ENCODE measurements at regions not wholly inside any gene's neighbourhood (a gene's known extent, or its start where the extent isn't known, plus 50 kb on each side); places are given as distances from the start of the nearest gene placed in this dataset.
A peak's percentile ranks its signal among the peaks of the same experiment; 100 is the strongest.

DNA sequence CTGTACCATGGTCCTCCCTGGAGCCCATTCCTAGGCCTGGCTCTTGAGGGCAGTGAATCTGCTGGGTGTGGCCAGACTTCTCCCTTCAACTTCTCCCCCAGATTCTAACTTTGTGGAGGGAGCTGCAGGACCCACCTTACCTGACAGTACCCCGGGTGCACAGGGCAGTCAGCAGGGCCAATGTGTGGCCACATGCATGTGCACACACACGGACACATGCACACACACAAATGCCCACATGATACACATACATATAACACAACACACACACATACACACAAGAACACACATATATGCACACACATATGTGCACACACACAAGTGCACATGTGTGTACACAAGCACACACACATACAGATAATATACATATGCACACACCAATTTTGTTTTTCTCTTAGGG lies 300.0 kb upstream of the HS6ST1 start:
- Histone ChIP-seq H3K4me3 (no peak overlapping the region), H3K9me3 (replicated peaks in 1 of 11) (peaks cover 0 to 9% (median 0%) of the 10 kb centered on the region in 11 experiments; a peak in 4 of 22 replicates), H3K27ac (no peak overlapping the region), H3K27me3 (no peaks in the 10 kb centered on the region), H3K4me1 (peaks cover 4 to 12% (median 7%) of the 10 kb centered on the region in 10 experiments), H3K36me3 (no peaks in the 10 kb centered on the region), H3K4me2 (no peak overlapping the region), H3K9ac (no peak overlapping the region), H4K20me1 (no peaks in the 10 kb centered on the region)
- TF ChIP-seq Cebpa-rat (IDR thresholded peaks at IDR 0.05) = no peak

DNA sequence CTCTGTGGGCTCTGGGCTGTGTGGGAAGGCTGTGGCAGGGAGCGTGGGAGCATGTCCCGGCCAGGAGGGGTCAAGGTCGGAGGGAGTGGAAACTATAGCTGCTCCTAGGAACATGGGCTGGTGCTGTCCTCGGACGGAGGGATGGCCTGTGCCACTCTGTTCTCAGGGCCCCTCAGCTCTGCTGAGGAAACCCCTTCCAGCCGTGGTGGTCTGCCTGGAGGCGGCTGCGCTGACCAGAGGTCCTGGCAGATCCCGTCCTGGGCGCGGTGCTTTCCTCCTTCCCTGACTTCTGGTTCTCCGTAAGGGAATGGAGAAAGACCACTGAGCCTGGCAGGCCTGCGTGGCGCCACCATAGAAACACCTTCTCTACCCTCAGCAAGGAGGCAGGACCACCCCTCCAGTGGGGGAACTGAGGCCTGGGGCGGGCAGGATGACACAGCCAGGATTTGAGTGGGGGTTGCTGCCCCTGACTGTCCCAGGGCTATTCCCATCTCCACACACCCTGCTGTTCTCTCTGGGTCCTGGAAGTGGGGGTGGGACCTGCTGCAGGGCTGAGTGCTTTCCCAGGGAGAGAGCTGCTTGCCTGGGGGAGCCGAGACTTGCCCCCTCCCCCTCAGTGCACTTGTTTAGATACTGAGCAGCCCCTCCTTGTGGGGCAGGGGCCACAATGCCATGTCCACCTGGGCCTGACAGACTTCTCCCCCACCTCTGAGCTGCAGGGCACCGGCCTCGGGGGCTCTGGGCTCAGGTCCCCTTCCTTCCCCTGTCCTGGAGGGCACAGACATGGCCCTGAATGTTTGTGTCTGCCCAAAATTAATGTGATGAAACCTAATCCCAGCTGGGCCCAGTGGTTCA lies 301.0 kb upstream of the HS6ST1 start:
- no peak overlapping the region for H3K27ac ChIP-seq
- H3K4me3 ChIP-seq = no peak overlapping the region
- H3K27me3 ChIP-seq = no peaks in the 10 kb centered on the region
- H3K4me1 ChIP-seq = peaks cover 14 to 23% (median 18%) of the 10 kb centered on the region in 10 experiments
- H3K9me3 ChIP-seq (replicated peaks in 1 of 11) = no peaks in the 10 kb centered on the region; a peak in 1 of 22 replicates
- H4K20me1 ChIP-seq = no peaks in the 10 kb centered on the region
- no peaks in the 10 kb centered on the region for H3K36me3 ChIP-seq
- TF ChIP-seq Cebpa-rat (IDR thresholded peaks at IDR 0.05) = no peak
- H3K9ac ChIP-seq = no peak overlapping the region
- H3K4me2 ChIP-seq = no peak overlapping the region

DNA sequence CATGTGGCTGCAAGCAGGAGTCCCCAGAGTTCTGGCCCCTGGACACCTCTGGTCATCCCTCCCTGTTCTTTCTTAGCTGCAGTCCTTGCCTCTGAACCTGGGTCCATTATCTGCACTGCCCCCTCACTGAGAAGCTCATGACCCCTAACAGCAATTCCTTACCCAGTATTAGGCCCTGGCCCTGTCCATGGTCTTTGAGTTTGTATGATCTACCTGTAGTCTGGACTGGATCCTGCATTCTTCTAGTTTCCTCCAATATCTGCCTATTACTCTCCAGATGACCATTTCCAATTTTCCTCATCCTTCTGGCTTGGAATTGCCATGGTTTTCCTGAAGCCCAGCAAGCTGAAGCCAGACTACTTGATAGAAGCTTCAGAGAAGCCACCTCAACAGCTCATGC lies 302.4 kb upstream of the HS6ST1 start:
- Histone ChIP-seq H3K4me1 (peaks cover 14 to 26% (median 19%) of the 10 kb centered on the region in 10 experiments), H3K4me3 (no peak overlapping the region), H3K4me2 (no peak overlapping the region), H3K27ac (no peak overlapping the region), H3K9me3 (replicated peaks in 1 of 11) (no peaks in the 10 kb centered on the region), H3K27me3 (no peaks in the 10 kb centered on the region), H3K36me3 (no peaks in the 10 kb centered on the region), H4K20me1 (no peaks in the 10 kb centered on the region), H3K9ac (no peak overlapping the region)
- no peak for TF ChIP-seq Cebpa-rat (IDR thresholded peaks at IDR 0.05)

DNA sequence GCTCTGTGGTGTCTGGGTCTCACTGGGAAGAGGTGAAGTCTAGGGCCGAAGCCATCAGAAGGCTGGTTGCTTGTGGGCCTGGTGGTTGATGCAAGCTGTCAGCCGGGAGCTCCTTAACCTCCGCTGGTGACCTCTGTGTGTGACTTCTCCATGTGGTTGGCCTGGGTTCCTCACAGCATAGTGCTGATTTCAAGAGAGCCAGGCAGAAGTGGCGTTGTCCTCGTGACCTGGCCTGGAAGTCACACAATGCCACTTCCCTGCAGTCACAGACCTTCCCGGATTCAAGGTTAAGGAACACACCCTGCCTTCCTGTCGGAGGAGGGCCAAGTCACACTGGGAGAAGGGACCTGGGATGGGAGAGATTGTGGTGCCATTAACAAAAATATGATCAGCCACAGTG lies 303.7 kb upstream of the HS6ST1 start:
- Histone ChIP-seq H3K4me2 (peak overlapping the region in 2 of 11 experiments; percentile 13 to 81; a peak in 1 of 22 replicates), H3K9ac (no peak overlapping the region), H4K20me1 (no peaks in the 10 kb centered on the region), H3K9me3 (replicated peaks in 1 of 11) (no peaks in the 10 kb centered on the region), H3K4me1 (peaks cover 14 to 26% (median 19%) of the 10 kb centered on the region in 10 experiments), H3K27ac (no peak overlapping the region), H3K4me3 (no peak overlapping the region), H3K36me3 (no peaks in the 10 kb centered on the region), H3K27me3 (no peaks in the 10 kb centered on the region)
- TF ChIP-seq Cebpa-rat (IDR thresholded peaks at IDR 0.05) = no peak

DNA sequence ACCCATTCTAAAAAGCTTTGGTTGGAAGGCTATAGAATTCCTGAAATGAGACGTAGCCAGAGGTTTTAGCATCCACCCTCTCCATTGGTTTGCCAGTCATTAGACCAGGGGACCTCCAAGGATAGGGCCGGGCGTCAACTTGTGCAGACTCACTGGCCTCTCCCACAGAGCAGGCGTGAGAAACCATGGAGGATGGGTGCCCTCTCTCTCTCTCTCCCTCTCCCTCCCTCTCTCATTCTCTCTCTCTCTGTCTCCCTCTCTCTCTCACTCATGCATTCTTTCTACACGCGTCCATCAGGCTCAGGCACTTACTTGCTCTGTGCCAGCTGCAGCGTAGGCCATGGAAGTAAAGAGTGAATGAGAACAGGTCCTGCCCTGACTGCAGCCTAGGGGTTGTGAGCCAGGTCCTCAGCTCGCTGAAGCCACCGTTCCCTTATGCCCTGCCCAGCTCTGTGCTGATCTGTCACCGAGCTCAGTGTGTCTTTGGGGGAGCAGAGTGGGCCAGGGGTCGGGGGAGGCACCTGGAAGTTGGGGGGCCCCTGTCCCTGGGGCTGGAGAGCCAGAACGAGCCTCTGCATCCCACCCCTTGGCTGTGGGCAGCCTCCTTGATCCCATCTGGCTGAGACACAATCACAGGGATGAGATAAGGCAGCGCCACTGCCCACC lies 304.4 kb upstream of the HS6ST1 start:
- H3K27me3 ChIP-seq = no peaks in the 10 kb centered on the region
- peak overlapping the region in 8 of 11 experiments; percentile 23 to 69 (median 48); a peak in 11 of 22 replicates for H3K27ac ChIP-seq
- H3K4me1 ChIP-seq = peaks cover 14 to 26% (median 19%) of the 10 kb centered on the region in 10 experiments
- H3K4me3 ChIP-seq = no peak overlapping the region
- H3K4me2 ChIP-seq = peak overlapping the region; percentile 29 to 81 (median 67)
- H4K20me1 ChIP-seq = no peaks in the 10 kb centered on the region
- no peaks in the 10 kb centered on the region for H3K36me3 ChIP-seq
- no peaks in the 10 kb centered on the region for H3K9me3 ChIP-seq (replicated peaks in 1 of 11)
- no peak for TF ChIP-seq Cebpa-rat (IDR thresholded peaks at IDR 0.05)
- peak overlapping the region in 1 of 11 experiments; percentile 48; a peak in 1 of 22 replicates for H3K9ac ChIP-seq

DNA sequence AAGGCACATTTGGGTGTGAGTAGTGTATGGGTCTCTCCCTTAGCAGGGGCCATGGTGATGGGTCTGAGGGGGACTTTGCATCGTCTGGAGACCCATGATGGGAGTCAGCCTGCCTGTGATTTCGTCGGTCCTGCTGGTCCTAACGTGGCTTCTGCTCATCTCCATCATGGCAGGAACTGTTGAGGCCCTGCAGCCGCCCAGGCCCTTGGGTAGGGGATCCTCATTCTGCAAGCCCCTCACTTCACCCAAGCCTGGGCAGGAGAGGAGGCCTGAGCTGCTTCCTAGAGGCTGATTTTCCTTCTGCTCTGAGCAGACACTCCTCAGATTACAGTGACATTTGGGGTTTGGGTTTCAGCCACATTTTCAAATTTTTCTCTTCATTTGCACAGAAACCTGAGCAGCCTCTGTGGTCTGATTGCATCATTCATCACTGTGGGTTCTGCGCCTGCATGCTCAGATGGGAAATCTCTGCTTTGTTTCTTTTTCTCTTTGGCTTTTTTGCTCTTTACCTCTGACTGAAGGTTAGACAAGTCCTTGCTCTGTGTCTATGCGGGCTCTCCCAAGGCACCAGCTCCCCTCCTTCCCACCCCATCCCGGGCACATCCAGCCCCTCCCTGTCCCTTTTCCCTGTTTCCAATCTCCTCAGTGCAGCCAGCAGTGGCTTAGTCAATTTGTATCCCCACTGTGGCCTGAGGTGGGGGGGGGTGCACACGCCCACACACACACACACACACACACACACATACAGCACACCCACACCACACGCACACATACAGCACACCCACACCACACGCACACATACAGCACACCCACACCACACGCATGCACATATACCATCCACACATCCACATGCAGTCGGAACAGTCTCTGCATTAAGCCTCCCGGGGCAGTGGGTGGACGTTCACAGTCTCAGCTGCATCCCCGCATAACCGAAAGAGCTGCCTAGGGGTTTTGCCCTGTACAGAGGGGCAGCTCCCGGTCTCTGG lies 305.4 kb upstream of the HS6ST1 start:
- Histone ChIP-seq H3K9ac (peak overlapping the region in 6 of 11 experiments; percentile 40 to 65 (median 52); a peak in 10 of 22 replicates), H3K4me2 (peak overlapping the region; percentile 29 to 81 (median 67))
- TF ChIP-seq Cebpa-rat (IDR thresholded peaks at IDR 0.05) = peak in 10 of 11 experiments; percentile 13 to 92 (median 75); a peak in 16 of 22 replicates

DNA sequence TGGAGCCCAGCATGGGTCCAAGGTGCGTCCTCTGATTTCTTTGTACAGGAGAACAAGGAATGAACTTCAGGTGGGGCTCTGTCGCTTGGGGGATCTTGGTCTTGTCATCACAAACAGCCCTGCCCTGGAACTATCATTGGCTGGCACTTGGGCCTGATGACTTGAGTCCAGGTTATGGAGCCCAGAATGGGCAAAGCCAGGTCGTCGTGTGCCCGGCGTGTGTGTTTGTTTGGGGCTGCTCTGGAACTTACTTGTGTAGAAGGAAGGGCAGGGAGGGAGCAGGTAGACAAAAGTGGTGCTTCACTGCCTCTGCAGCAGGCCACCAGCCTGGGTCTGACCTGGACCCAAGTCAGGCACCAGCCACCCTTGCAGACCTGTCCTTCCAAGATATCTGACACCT lies 306.3 kb upstream of the HS6ST1 start:
- TF ChIP-seq Cebpa-rat (IDR thresholded peaks at IDR 0.05) = no peak
- peak overlapping the region in 6 of 11 experiments; percentile 38 to 67 (median 48); a peak in 7 of 22 replicates for H3K27ac ChIP-seq

More for the DNA sequence above, 305.4 kb upstream of the HS6ST1 start:
- H3K9me3 ChIP-seq (replicated peaks in 1 of 11) = no peaks in the 10 kb centered on the region
- no peak overlapping the region for H3K4me3 ChIP-seq
- H3K36me3 ChIP-seq = no peaks in the 10 kb centered on the region
- H3K4me1 ChIP-seq = peaks cover 14 to 26% (median 19%) of the 10 kb centered on the region in 10 experiments
- no peaks in the 10 kb centered on the region for H3K27me3 ChIP-seq
- no peaks in the 10 kb centered on the region for H4K20me1 ChIP-seq
- peak overlapping the region in 8 of 11 experiments; percentile 38 to 69 (median 51); a peak in 16 of 22 replicates for H3K27ac ChIP-seq

DNA sequence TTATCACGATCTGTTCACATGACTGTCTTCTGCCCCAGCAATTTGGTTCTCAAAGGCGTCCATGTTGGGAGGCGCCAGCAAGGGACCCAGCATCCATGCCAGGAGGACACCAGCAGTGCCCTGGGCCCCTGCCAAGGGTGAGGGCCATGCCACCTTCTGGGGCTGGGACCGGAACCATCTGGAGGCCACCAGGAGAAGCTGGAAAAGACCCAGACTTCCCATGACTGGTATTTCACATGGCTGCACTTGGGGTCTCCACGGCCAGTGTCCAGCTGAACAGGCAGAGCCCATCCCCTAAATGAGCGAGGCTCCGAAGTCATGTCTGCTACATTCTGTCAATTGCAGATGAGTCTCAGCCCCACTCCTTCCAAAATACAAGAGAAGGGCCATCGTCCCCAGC lies 306.8 kb upstream of the HS6ST1 start:
- Histone ChIP-seq H3K9ac (no peak overlapping the region), H3K9me3 (replicated peaks in 1 of 11) (no peaks in the 10 kb centered on the region), H3K4me2 (no peak overlapping the region), H4K20me1 (no peaks in the 10 kb centered on the region), H3K27ac (0 out of 22 replicates have a peak overlapping the region, but pooled peaks of 1 of the 11 experiments have one; percentile 51), H3K27me3 (no peaks in the 10 kb centered on the region), H3K4me1 (peaks cover 14 to 26% (median 19%) of the 10 kb centered on the region in 10 experiments), H3K36me3 (no peaks in the 10 kb centered on the region), H3K4me3 (no peak overlapping the region)
- no peak for TF ChIP-seq Cebpa-rat (IDR thresholded peaks at IDR 0.05)

More for the DNA sequence above, 306.3 kb upstream of the HS6ST1 start:
- Histone ChIP-seq H3K4me3 (no peak overlapping the region), H4K20me1 (no peaks in the 10 kb centered on the region), H3K4me2 (peak overlapping the region in 9 of 11 experiments; percentile 49 to 81 (median 70); a peak in 10 of 22 replicates), H3K9me3 (replicated peaks in 1 of 11) (no peaks in the 10 kb centered on the region), H3K9ac (no peak overlapping the region), H3K27me3 (no peaks in the 10 kb centered on the region), H3K4me1 (peaks cover 14 to 29% (median 19%) of the 10 kb centered on the region in 10 experiments), H3K36me3 (no peaks in the 10 kb centered on the region)

Measured in BLaER1 treated with 17β-estradiol and CSF1 and Interleukin-3, amounts not matched to agents 10 nM and 100 nM (cell line).